Bronchial epithelial cell (primary cell): ENCODE measurements at regions not wholly inside any gene's neighbourhood (a gene's known extent, or its start where the extent isn't known, plus 50 kb on each side); places are given as distances from the start of the nearest gene placed in this dataset.

Experiments
- DNase-seq: peaks from one replicate; pipeline ENCODE4 v3.0.0-alpha.2; 2010; ENCODE audit warnings: low read depth
- FAIRE-seq: peaks from 2 replicates; lab custom pipeline; 2011; peaks lifted over from hg19 to GRCh38; lab: Jason Lieb, UNC
- H3K27me3 ChIP-seq: 2 replicates; pipeline ENCODE4 v1.5.1; 2011; ENCODE audit warnings: low read length; ENCODE audit not compliant: control insufficient read depth, insufficient read depth
- H3K36me3 ChIP-seq: 2 replicates; pipeline ENCODE4 v1.5.1; 2011; ENCODE audit warnings: low read length; ENCODE audit not compliant: control insufficient read depth, insufficient read depth
- H3K4me3 ChIP-seq: 2 replicates; pipeline ENCODE4 v1.5.1; 2011; ENCODE audit warnings: mild to moderate bottlenecking, low read depth, low read length, control low read depth
- TF ChIP-seq, protein P1 (sequence below): IDR thresholded peaks from 2 replicates; pipeline ENCODE4 v1.5.1; 2011; ENCODE audit warnings: mild to moderate bottlenecking, moderate library complexity, low read length, control low read depth, inconsistent platforms; ENCODE audit not compliant: insufficient read depth, severe bottlenecking

DNA sequence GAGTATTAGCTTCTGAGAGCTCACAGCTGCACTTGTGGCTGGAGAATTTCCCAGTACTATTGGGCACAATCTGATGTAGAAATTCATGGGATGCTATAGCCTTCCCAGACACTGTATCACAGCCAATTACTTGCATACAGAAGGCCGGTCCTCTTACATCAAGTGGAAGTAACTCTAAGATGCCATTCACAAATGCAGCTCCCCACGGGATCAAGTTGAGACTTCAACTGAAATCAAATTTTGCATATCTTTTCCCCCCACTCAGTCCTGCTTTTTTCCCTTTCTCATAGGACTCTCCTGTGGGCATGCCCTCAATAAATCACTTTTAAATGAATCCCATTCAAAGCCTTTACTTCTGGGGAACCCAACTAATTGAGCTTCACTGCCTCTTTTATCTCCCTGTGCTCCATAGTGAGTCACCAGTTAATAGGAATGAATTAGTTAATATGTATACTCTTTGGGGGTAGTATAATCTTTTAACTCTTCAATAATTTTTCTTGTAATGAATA, 1970.8 kb downstream of the OLFM4 start:
- no peak overlapping the region for H3K4me3 ChIP-seq
- DNase-seq: no peak
- no peaks in the 10 kb centered on the region for H3K36me3 ChIP-seq
- TF ChIP-seq, protein P1, sequence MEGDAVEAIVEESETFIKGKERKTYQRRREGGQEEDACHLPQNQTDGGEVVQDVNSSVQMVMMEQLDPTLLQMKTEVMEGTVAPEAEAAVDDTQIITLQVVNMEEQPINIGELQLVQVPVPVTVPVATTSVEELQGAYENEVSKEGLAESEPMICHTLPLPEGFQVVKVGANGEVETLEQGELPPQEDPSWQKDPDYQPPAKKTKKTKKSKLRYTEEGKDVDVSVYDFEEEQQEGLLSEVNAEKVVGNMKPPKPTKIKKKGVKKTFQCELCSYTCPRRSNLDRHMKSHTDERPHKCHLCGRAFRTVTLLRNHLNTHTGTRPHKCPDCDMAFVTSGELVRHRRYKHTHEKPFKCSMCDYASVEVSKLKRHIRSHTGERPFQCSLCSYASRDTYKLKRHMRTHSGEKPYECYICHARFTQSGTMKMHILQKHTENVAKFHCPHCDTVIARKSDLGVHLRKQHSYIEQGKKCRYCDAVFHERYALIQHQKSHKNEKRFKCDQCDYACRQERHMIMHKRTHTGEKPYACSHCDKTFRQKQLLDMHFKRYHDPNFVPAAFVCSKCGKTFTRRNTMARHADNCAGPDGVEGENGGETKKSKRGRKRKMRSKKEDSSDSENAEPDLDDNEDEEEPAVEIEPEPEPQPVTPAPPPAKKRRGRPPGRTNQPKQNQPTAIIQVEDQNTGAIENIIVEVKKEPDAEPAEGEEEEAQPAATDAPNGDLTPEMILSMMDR: no peak
- H3K27me3 ChIP-seq: no peaks in the 10 kb centered on the region
- no peak for FAIRE-seq

DNA sequence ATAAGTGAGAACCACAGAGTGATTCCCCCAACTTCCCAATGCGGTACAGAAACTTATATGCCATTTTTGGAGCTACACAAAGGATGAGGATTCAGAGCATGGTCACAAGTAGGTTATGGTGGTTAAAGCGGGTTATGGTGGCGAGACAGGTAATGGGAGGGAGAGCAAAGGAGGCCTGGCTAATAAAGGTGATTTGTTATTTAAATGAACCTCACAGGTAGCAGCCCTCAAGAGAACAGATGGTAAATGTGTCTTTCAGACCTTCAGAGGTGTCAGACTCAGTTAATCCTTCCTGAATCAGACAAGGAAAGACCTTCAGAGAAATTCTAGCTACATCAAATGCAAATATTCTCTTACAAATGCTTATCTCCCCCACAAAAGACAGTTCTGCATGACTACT, 1971.4 kb downstream of the OLFM4 start:
- Histone ChIP-seq H3K4me3 (no peak overlapping the region), H3K27me3 (no peaks in the 10 kb centered on the region), H3K36me3 (no peaks in the 10 kb centered on the region)
- no peak for DNase-seq
- no peak for FAIRE-seq
- TF ChIP-seq, protein P1: no peak

DNA sequence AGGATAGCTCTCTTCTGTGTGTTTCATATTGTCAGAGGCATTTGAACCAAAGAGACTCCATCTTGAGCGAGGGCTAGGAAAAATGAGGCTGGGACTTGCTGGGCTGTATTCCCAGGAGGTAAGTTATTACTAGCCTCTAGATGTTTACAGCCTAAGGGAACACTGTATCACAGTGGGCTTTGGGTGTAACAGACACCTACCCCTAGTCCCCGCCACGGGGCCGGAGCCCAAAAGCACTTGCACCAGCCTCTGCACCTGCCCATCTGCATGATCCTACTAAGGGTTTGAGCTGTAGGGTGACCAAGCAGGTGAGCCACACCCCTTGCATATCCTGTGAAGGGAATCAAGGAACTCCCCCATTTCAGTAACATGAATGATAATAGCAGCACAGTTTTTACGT, 1972.2 kb downstream of the OLFM4 start:
- FAIRE-seq: no peak
- H3K27me3 ChIP-seq: no peaks in the 10 kb centered on the region
- H3K36me3 ChIP-seq: no peaks in the 10 kb centered on the region
- no peak overlapping the region for H3K4me3 ChIP-seq
- no peak for DNase-seq
- TF ChIP-seq, protein P1: no peak

DNA sequence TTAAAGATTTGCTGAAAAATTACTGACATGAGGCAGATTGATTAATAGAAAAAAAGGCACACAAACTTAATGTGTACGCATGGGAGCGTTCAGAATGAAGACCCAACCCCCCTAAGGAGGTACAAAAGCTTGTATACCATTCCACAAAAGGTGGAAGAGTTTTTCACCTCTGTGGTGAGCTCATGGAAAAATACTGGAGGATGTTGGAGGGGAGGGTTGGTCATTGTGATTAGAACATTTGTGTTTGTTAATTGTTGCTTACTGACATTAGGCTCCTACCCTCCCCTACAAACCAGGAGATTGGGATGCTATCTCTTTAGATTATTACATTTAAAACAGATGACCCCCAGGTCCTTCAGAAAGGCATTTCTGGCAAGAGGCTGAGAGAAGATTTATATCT, 1973.3 kb downstream of the OLFM4 start:
- no peaks in the 10 kb centered on the region for H3K36me3 ChIP-seq
- FAIRE-seq: no peak
- TF ChIP-seq, protein P1: no peak
- DNase-seq: no peak
- no peak overlapping the region for H3K4me3 ChIP-seq
- no peaks in the 10 kb centered on the region for H3K27me3 ChIP-seq

DNA sequence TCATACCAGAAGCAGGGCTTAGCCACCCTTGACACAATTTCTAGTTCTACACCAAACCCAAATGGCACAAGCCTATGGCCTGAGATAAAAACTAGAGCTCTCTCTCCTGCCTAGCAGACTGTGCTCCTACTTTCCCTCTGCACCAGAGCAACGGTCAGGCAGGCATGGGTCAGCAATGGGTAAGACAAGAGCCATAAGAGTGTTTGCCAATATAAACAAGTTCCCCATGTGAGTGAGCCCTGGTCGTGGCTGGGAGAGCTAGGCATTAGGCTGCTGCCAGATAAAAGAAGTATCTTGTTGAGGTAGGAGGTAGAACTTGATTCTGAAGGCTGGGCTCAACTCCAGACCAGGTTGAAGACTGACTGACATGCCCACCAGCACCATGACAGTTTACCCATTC, 1979.1 kb downstream of the OLFM4 start:
- no peak overlapping the region for H3K4me3 ChIP-seq
- no peaks in the 10 kb centered on the region for H3K36me3 ChIP-seq
- DNase-seq (no peak), FAIRE-seq (no peak)
- H3K27me3 ChIP-seq: no peaks in the 10 kb centered on the region
- TF ChIP-seq, protein P1: no peak

DNA sequence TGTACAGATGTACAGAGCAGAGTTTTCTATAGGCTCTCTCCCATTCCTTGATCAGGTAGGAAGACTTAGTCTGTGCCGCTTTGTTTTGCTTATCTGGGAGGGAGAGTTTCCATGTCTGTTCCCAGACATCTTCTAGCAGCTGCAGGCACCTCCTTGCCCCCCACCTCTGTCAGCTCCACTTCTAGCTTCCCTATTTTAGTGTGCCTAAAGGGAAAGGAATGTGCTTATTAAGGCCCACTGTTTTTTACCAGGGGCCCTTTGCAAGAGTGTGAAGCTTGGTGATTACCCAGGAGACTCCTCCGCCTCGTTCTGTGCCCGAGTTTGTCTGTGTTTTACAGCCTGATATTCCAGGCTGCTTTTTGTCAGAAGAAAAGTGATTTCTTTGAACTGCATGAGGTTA, 1984.4 kb downstream of the OLFM4 start:
- DNase-seq (no peak), FAIRE-seq (no peak)
- H3K27me3 ChIP-seq: no peaks in the 10 kb centered on the region
- H3K4me3 ChIP-seq: no peak overlapping the region
- TF ChIP-seq, protein P1: no peak
- H3K36me3 ChIP-seq: no peaks in the 10 kb centered on the region
